CD8-positive, alpha-beta memory T cell (primary cell): ENCODE measurements at regions not wholly inside any gene's neighbourhood (a gene's known extent, or its start where the extent isn't known, plus 50 kb on each side); places are given as distances from the start of the nearest gene placed in this dataset.

Experiments used
- CTCF ChIA-PET: fragments of 350-600 bp; sonication (Branson Sonifier 250); formaldehyde crosslinking; loops from one replicate; lab custom pipeline; 2021; ENCODE audit warnings: antibody characterized with exemption; lab: Charles Lee
- POLR2A ChIA-PET: fragments of 350-600 bp; sonication (Branson Sonifier 250); formaldehyde crosslinking; loops from one replicate; lab custom pipeline; 2021; ENCODE audit warnings: antibody characterized with exemption; lab: Charles Lee
- DNase-seq, 5 donors: peaks; one replicate each; pipeline versions ENCODE4 v3.0.0 to v3.0.0-alpha.2; 2020 to 2022; ENCODE audit warnings: mixed read lengths in 1 of 5
- H3K27ac ChIP-seq: one replicate; pipeline ENCODE4 v1.7.0; 2013; ENCODE audit warnings: low read depth, mild to moderate bottlenecking, low read length, moderate library complexity
- H3K27me3 ChIP-seq: 2 replicates; pipeline ENCODE4 v1.7.0; 2013; ENCODE audit warnings: low read length, mild to moderate bottlenecking; ENCODE audit not compliant: insufficient read depth, poor library complexity, severe bottlenecking
- H3K36me3 ChIP-seq: 2 replicates; pipeline ENCODE4 v1.7.0; 2013; ENCODE audit warnings: mild to moderate bottlenecking, low read length, moderate library complexity; ENCODE audit not compliant: insufficient read depth
- H3K4me1 ChIP-seq: 2 replicates; pipeline ENCODE4 v1.7.0; 2013; ENCODE audit warnings: mild to moderate bottlenecking, low read length, moderate library complexity; ENCODE audit not compliant: insufficient read depth
- H3K4me3 ChIP-seq: 2 replicates; pipeline ENCODE4 v1.7.0; 2013; ENCODE audit warnings: mild to moderate bottlenecking, low read length
- H3K9me3 ChIP-seq: 2 replicates; pipeline ENCODE4 v1.7.0; 2013; ENCODE audit warnings: mild to moderate bottlenecking, low read length
- H3K27ac Mint-ChIP-seq, 8 donors: one replicate each; pipeline ENCODE4 v1.8.0; 2020 to 2021; ENCODE audit warnings: mixed read lengths in 8 of 8, mild to moderate bottlenecking in 6 of 8, inconsistent platforms in 3 of 8, moderate library complexity in 3 of 8
- H3K27me3 Mint-ChIP-seq, 2 donors: one replicate each; pipeline ENCODE4 v1.8.0; 2020 to 2021; ENCODE audit warnings: mixed read lengths in 2 of 2, mild to moderate bottlenecking in 1 of 2, moderate library complexity in 1 of 2
- H3K36me3 Mint-ChIP-seq, 3 donors: one replicate each; pipeline ENCODE4 v1.8.0; 2020 to 2021; ENCODE audit warnings: mixed read lengths in 3 of 3, inconsistent platforms in 1 of 3, mild to moderate bottlenecking in 1 of 3
- H3K4me1 Mint-ChIP-seq, 3 donors: one replicate each; pipeline ENCODE4 v1.8.0; 2020 to 2021; ENCODE audit warnings: mixed read lengths in 3 of 3, inconsistent platforms in 1 of 3, mild to moderate bottlenecking in 1 of 3
- H3K4me3 Mint-ChIP-seq, 7 donors: one replicate each; pipeline ENCODE4 v1.8.0; 2020 to 2021; ENCODE audit warnings: mixed read lengths in 7 of 7, mild to moderate bottlenecking in 6 of 7, moderate library complexity in 4 of 7, inconsistent platforms in 2 of 7
- H3K9me3 Mint-ChIP-seq, 5 donors: one replicate each; pipeline ENCODE4 v1.8.0; 2020 to 2022; ENCODE audit warnings: mixed read lengths in 5 of 5, mild to moderate bottlenecking in 3 of 5, moderate library complexity in 2 of 5, inconsistent platforms in 1 of 5

DNA sequence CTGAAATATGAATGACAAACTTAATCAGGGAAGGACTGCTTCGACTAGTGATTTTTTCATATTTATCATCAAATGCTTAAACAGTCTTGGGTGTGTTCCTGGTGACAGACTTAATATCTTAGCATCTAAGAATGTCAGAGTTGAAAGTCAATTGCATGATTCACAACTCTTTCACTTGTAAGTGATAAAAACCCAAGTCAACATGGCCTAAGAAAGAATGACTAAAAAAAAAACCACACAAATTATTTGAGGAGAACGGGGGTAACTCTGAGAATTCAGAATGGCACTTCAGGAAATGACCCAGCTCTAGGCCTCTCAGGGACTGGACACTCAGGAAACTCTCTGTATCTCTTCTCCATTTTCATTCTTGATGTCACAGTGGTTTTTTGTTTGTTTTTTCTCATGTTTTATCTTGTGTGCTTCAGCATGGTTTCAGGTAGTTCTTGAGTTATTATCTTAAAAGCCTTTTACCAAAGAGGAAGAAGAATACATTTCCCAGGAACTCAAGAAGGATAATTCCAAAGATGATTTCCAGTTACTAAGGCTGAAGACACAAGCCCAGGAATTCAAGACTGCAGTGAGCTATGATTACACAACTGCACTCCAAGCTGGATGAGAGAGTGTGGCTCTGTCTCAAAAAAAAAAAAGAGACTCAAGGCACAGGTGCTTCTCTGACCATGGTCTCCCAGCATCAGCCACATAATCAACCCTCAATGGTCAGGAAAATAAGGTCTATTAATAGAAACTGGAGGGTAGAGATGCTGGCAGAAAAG lies 1697.8 kb upstream of the IGFBP7 start:
- Histone ChIP-seq H3K9me3 (no peaks in the 10 kb centered on the region), H3K4me3 (no peak overlapping the region), H3K36me3 (no peaks in the 10 kb centered on the region), H3K4me1 (no peaks in the 10 kb centered on the region), H3K27me3 (no peaks in the 10 kb centered on the region), H3K27ac (no peak overlapping the region)
- DNase-seq: no peak
- H3K4me1 Mint-ChIP-seq: no peaks in the 10 kb centered on the region
- ChIA-PET CTCF (no interaction called here), POLR2A (no interaction called here)
- H3K9me3 Mint-ChIP-seq: peaks cover 6 to 40% (median 9%) of the 10 kb centered on the region in 5 donors
- H3K27ac Mint-ChIP-seq: no peak overlapping the region
- no peaks in the 10 kb centered on the region for H3K36me3 Mint-ChIP-seq
- no peak overlapping the region for H3K4me3 Mint-ChIP-seq
- H3K27me3 Mint-ChIP-seq: no peaks in the 10 kb centered on the region

DNA sequence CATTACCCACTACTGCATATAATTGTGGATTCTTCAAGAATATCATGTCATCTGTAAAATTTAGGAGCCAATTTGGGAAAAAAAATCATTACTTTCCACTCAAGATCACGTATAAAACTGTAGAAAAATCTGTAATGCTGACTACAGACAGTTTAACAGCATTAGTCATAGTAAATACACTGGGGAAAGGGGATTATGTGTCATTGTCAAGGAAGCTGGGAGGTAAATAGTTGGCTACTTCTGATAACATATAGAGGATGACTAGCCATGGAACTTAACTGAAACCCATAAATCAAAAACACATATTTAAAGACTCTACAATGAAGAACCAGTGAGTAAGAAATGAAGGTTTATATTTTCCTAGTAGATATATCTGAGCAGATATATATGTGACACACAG lies 1666.4 kb upstream of the IGFBP7 start:
- H3K4me3 Mint-ChIP-seq: no peak overlapping the region
- H3K4me1 ChIP-seq: no peaks in the 10 kb centered on the region
- ChIA-PET CTCF (no interaction called here), POLR2A (no interaction called here)
- no peaks in the 10 kb centered on the region for H3K36me3 Mint-ChIP-seq
- DNase-seq: no peak
- peaks cover 6 to 31% (median 12%) of the 10 kb centered on the region in 5 donors for H3K9me3 Mint-ChIP-seq
- H3K27me3 ChIP-seq: no peaks in the 10 kb centered on the region
- no peak overlapping the region for H3K4me3 ChIP-seq
- H3K27ac ChIP-seq: no peak overlapping the region
- H3K27me3 Mint-ChIP-seq: no peaks in the 10 kb centered on the region
- H3K36me3 ChIP-seq: no peaks in the 10 kb centered on the region
- H3K4me1 Mint-ChIP-seq: no peaks in the 10 kb centered on the region
- no peaks in the 10 kb centered on the region for H3K9me3 ChIP-seq
- H3K27ac Mint-ChIP-seq: no peak overlapping the region

DNA sequence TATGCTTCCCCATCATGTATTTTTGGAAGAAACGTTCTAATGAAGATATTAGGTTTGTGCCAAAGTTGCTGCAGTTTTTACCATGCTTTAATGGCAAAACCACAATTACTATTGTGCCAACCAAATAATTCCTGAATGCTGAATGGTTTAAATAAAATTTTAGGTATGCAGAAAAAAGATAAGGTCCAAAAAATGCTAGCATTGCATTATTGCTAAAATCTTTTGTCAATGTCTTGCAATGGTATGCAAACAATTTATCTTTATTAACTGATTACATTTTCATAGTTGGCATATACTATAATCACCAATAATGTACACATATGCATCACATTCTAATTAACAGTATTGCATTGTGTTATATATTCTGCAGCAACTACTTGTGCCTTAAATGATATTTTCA lies 1657.4 kb upstream of the IGFBP7 start:
- Mint-ChIP-seq H3K36me3 (no peaks in the 10 kb centered on the region), H3K9me3 (peaks cover 4 to 32% (median 14%) of the 10 kb centered on the region in 5 donors), H3K4me3 (no peak overlapping the region), H3K27ac (no peak overlapping the region), H3K27me3 (no peaks in the 10 kb centered on the region), H3K4me1 (no peaks in the 10 kb centered on the region)
- no peaks in the 10 kb centered on the region for H3K4me1 ChIP-seq
- ChIA-PET POLR2A (no interaction called here), CTCF (no interaction called here)
- no peaks in the 10 kb centered on the region for H3K36me3 ChIP-seq
- no peak overlapping the region for H3K27ac ChIP-seq
- H3K27me3 ChIP-seq: no peaks in the 10 kb centered on the region
- H3K4me3 ChIP-seq: no peak overlapping the region
- no peak for DNase-seq
- no peaks in the 10 kb centered on the region for H3K9me3 ChIP-seq

DNA sequence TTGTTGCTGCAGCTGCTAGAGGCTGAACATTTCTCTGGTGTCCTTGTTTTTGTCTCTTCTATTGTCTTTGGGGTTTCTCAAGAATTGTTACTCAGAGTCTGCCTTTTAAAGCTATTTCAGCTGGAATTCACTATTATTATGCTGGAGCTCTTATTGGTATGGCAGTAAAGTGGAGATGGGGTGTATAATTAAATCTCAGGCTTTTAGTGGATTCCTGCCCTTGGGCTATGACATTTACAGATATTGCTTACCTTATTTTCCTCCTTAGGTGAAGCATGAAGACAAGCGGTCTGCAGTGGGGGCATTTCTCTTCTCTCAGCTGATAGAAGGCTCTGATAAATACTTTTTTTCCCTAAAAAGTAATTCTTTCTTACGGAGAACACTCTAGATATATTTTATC lies 1656.6 kb upstream of the IGFBP7 start:
- CTCF ChIA-PET: no interaction called here
- Mint-ChIP-seq H3K4me1 (no peaks in the 10 kb centered on the region), H3K27me3 (no peaks in the 10 kb centered on the region), H3K9me3 (peaks cover 2 to 32% (median 12%) of the 10 kb centered on the region in 5 donors), H3K36me3 (no peaks in the 10 kb centered on the region), H3K4me3 (no peak overlapping the region), H3K27ac (no peak overlapping the region)
- POLR2A ChIA-PET: no interaction called here
- no peaks in the 10 kb centered on the region for H3K4me1 ChIP-seq
- H3K36me3 ChIP-seq: no peaks in the 10 kb centered on the region
- no peak overlapping the region for H3K4me3 ChIP-seq
- H3K27ac ChIP-seq: no peak overlapping the region
- DNase-seq: no peak
- no peaks in the 10 kb centered on the region for H3K9me3 ChIP-seq
- no peaks in the 10 kb centered on the region for H3K27me3 ChIP-seq

DNA sequence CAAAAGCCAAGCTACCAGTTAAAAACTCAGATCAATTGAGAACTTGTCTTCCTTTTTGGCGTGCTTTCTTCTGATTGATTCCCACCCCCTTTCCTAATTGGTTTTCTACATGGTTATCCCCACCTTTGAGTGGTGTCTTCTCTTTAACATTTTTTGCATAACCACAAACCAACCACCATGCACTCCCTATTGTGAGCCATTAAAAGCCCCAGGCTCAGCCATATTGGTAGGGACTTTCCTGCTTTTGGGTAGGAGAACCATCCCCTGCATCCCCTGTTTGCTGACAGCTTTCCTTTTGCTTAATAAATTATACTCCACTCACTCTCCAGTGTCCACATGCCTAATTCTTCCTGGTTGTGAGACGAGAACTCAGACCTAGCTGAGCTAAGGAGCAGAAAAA lies 1651.4 kb upstream of the IGFBP7 start:
- no peak overlapping the region for H3K27ac ChIP-seq
- Mint-ChIP-seq H3K4me1 (no peaks in the 10 kb centered on the region), H3K9me3 (peaks cover 0 to 24% (median 10%) of the 10 kb centered on the region in 5 donors)

DNA sequence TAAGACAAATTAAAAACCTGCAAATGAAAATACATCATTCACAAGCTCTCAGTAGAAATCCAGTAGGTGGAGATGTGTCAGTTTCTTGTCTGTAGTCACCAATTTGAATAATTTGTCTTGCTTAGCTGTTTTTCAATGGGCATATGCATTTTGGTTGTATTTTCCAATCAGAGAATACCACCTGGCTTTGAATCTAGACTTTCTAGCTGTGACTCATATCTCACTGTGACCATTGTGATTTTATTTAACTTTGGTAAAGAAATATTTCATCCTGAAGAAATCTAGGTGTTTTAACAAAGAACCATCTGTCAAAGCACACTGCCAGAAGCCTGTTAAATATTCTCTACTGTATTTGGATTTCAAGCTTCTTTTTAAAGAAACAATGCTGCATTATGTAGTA lies 1650.6 kb upstream of the IGFBP7 start:
- POLR2A ChIA-PET: no interaction called here
- H3K36me3 Mint-ChIP-seq: no peaks in the 10 kb centered on the region
- Histone ChIP-seq H3K36me3 (no peaks in the 10 kb centered on the region), H3K27me3 (no peaks in the 10 kb centered on the region), H3K4me1 (no peaks in the 10 kb centered on the region), H3K9me3 (no peaks in the 10 kb centered on the region), H3K4me3 (no peak overlapping the region), H3K27ac (no peak overlapping the region)
- no peak overlapping the region for H3K4me3 Mint-ChIP-seq
- no peak overlapping the region for H3K27ac Mint-ChIP-seq
- H3K4me1 Mint-ChIP-seq: no peaks in the 10 kb centered on the region
- CTCF ChIA-PET: no interaction called here
- no peak for DNase-seq
- H3K9me3 Mint-ChIP-seq: peaks cover 0 to 20% (median 9%) of the 10 kb centered on the region in 5 donors
- H3K27me3 Mint-ChIP-seq: no peaks in the 10 kb centered on the region

More for the DNA sequence above, 1651.4 kb upstream of the IGFBP7 start:
- Mint-ChIP-seq H3K36me3 (no peaks in the 10 kb centered on the region), H3K27ac (no peak overlapping the region), H3K4me3 (no peak overlapping the region), H3K27me3 (no peaks in the 10 kb centered on the region)
- no peaks in the 10 kb centered on the region for H3K9me3 ChIP-seq
- no peak for DNase-seq
- H3K36me3 ChIP-seq: no peaks in the 10 kb centered on the region
- CTCF ChIA-PET: no interaction called here
- no peak overlapping the region for H3K4me3 ChIP-seq
- no peaks in the 10 kb centered on the region for H3K4me1 ChIP-seq
- POLR2A ChIA-PET: no interaction called here
- H3K27me3 ChIP-seq: no peaks in the 10 kb centered on the region

DNA sequence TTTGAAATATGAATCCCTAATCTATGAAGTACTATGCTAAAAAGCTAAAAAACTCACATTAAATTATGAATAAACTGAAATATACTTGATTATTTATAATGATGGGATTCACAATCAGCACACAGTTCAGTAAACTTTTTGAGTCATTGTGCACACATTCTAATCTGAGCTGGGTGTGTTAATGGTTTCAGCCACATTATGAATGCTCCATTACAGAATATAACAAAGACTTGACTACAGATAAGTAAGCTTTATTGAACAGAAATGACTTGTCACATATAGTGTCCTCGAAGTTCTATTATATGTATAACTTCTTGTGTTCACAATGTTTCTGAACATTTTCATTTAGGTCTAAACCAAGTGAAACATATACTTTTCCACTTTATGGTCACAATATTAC lies 1649.9 kb upstream of the IGFBP7 start:
- Mint-ChIP-seq H3K36me3 (no peaks in the 10 kb centered on the region), H3K4me1 (no peaks in the 10 kb centered on the region), H3K27me3 (no peaks in the 10 kb centered on the region), H3K4me3 (no peak overlapping the region), H3K9me3 (peaks cover 0 to 14% (median 8%) of the 10 kb centered on the region in 5 donors), H3K27ac (no peak overlapping the region)
- ChIA-PET POLR2A (no interaction called here), CTCF (no interaction called here)
- no peaks in the 10 kb centered on the region for H3K4me1 ChIP-seq
- no peak for DNase-seq
- no peak overlapping the region for H3K4me3 ChIP-seq
- H3K27ac ChIP-seq: no peak overlapping the region
- H3K27me3 ChIP-seq: no peaks in the 10 kb centered on the region
- no peaks in the 10 kb centered on the region for H3K9me3 ChIP-seq
- H3K36me3 ChIP-seq: no peaks in the 10 kb centered on the region

DNA sequence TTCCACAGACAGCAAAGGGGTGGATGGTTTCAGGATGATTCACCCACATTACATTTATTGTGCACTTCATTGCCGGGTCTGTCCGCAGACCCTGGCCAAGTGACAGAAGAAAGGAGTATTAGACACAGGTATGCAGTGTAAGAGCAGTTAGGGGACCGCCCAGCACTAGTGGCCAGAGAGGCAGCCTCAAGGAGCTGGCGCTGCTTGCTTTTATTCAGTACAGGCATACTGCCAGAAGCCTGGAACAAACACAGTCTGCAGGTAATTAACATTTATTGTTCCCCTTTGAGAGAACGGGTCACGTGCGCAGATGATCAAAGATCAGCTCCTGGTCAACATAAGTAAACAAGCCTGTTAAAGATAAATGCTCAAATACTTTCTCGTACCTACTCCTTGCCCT lies 1639.0 kb upstream of the IGFBP7 start:
- Histone ChIP-seq H3K36me3 (no peaks in the 10 kb centered on the region), H3K27me3 (no peaks in the 10 kb centered on the region), H3K27ac (no peak overlapping the region), H3K9me3 (no peaks in the 10 kb centered on the region), H3K4me1 (no peaks in the 10 kb centered on the region), H3K4me3 (no peak overlapping the region)
- H3K4me1 Mint-ChIP-seq: no peaks in the 10 kb centered on the region
- no peak overlapping the region for H3K4me3 Mint-ChIP-seq
- H3K36me3 Mint-ChIP-seq: no peaks in the 10 kb centered on the region
- peaks cover 4 to 44% (median 14%) of the 10 kb centered on the region in 5 donors for H3K9me3 Mint-ChIP-seq
- ChIA-PET POLR2A (no interaction called here), CTCF (no interaction called here)
- H3K27ac Mint-ChIP-seq: no peak overlapping the region
- H3K27me3 Mint-ChIP-seq: no peaks in the 10 kb centered on the region
- DNase-seq: no peak
